ENCODE measurements at regions not wholly inside any gene's neighbourhood (a gene's known extent, or its start where the extent isn't known, plus 50 kb on each side); places are given as distances from the start of the nearest gene placed in this dataset.

- TF ChIP-seq YY1 (IDR thresholded peaks at IDR 0.05; ENCODE audit: insufficient read depth, insufficient read length) (no peak), SUZ12 (IDR thresholded peaks at IDR 0.05; ENCODE audit: extremely low read depth, insufficient read depth, insufficient read length) (no peak), ZNF274 (IDR thresholded peaks at IDR 0.05; ENCODE audit: low read depth, low read length) (no peak)
Measured at GRCh38 chr1:62997884-62998283, 214.0 kb downstream of the ATG4C start.

Data from NT2/D1 (cell line).